ENCODE measurements at regions not wholly inside any gene's neighbourhood (a gene's known extent, or its start where the extent isn't known, plus 50 kb on each side); places are given as distances from the start of the nearest gene placed in this dataset.
"Not testable (repeated sequence)": the region's sequence is repeated elsewhere in the genome, so short reads cannot be mapped to it uniquely, and the experiment has no call there.

DNA sequence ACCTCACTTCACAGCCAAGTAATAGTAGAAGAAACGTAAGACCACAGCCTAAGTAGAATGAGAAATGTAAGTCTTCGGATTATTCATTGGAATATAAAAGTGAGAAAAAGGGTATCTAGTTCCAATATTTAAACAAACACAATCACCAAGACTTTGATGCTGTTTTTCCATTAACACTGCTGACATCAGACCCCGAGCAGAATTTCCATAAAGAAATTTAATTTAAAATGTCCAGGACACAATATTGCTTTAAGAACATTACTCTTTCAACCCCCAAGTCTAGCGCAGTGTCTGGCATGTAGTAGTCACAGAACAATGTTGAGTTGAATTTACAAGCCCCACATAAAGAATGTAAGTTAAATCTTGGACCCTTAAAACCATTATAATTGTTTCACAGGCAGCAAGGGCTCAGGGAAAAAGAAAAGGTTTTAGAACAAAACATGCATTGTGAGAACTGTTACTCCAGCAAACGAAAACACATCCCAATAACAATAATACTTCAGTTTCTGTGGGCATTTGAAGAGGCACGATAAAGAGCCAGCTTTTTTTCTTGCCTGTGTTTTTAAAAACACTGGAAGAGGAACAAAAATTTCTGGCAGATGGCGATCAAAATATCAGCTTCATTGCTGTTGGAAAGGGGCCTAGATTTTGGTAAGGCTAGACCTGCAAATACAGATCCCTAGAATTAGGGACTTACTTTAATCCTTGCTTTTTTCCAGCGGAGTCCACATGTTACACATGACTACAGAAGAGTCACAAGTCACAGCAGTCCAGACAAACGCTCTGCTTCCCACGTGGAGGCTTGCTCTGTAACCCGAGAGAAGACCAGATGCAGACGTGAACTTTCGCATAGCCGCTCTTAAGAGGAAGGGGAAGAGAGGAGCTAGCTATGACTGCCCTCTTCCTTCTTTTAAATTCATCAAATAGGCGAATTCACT, 77.9 kb upstream of the IGSF10 start:
- DNase-seq, result no peak
- Histone ChIP-seq H3K27me3 (no peaks in the 10 kb centered on the region), H3K36me3 (no peaks in the 10 kb centered on the region), H3K9me3 (no peaks in the 10 kb centered on the region), H3K4me1 (peaks cover 17% of the 10 kb centered on the region), H3K4me3 (ENCODE audit: low read depth, low read length) (no peak overlapping the region)
- TF ChIP-seq, protein P1, sequence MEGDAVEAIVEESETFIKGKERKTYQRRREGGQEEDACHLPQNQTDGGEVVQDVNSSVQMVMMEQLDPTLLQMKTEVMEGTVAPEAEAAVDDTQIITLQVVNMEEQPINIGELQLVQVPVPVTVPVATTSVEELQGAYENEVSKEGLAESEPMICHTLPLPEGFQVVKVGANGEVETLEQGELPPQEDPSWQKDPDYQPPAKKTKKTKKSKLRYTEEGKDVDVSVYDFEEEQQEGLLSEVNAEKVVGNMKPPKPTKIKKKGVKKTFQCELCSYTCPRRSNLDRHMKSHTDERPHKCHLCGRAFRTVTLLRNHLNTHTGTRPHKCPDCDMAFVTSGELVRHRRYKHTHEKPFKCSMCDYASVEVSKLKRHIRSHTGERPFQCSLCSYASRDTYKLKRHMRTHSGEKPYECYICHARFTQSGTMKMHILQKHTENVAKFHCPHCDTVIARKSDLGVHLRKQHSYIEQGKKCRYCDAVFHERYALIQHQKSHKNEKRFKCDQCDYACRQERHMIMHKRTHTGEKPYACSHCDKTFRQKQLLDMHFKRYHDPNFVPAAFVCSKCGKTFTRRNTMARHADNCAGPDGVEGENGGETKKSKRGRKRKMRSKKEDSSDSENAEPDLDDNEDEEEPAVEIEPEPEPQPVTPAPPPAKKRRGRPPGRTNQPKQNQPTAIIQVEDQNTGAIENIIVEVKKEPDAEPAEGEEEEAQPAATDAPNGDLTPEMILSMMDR (IDR thresholded peaks at IDR 0.05; ENCODE audit: low read depth, low read length), result no peak

DNA sequence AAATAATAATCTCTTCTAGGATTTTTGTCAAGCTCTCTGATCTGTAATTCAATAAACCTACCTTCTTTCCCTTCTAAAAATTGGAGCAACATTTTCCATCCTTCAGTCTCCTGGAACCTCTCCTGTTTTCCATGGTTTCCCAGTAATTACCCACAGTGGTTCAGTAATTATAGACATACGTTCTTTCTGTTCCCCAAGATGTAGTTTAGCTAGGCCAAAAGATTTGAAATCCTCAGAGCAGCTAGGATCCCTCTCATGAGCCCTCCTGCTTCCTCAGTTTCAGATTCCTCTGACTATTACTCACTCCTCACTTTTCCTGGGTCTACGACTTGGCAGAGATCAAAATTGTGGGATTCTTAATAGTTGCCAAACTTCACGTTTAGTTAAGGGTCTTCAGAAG, 76.9 kb upstream of the IGSF10 start:
- peaks cover 9% of the 10 kb centered on the region for H3K4me1 ChIP-seq
- H3K27me3 ChIP-seq, result no peaks in the 10 kb centered on the region
- no peak overlapping the region for H3K4me3 ChIP-seq (ENCODE audit: low read depth, low read length)
- H3K9me3 ChIP-seq, result no peaks in the 10 kb centered on the region
- DNase-seq, result no peak
- TF ChIP-seq, protein P1 (IDR thresholded peaks at IDR 0.05; ENCODE audit: low read depth, low read length), result no peak
- no peaks in the 10 kb centered on the region for H3K36me3 ChIP-seq

DNA sequence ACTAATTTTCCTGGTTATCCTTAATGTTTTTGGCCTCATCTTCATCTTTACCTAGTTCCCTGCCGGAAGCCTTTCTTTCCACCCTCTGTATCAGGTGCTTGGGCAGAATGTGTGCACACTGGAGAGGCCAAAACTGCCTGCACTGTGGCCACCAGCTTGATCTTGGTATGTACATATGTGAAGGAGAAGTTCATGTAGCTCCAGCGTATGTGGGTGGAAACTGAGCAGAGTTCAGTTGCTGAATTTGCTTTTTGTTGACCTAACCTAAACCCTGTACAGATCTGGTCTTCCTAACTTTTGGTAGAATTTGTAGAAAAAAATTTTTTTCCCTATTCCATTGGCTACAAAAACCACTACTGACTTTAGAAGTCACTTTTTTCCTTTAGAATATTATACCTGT, 65.9 kb upstream of the IGSF10 start:
- no peaks in the 10 kb centered on the region for H3K9me3 ChIP-seq
- DNase-seq, result no peak
- no peak overlapping the region for H3K4me3 ChIP-seq (ENCODE audit: low read depth, low read length)
- no peaks in the 10 kb centered on the region for H3K4me1 ChIP-seq
- no peaks in the 10 kb centered on the region for H3K27me3 ChIP-seq
- H3K36me3 ChIP-seq, result no peaks in the 10 kb centered on the region
- TF ChIP-seq, protein P1 (IDR thresholded peaks at IDR 0.05; ENCODE audit: low read depth, low read length), result no peak

DNA sequence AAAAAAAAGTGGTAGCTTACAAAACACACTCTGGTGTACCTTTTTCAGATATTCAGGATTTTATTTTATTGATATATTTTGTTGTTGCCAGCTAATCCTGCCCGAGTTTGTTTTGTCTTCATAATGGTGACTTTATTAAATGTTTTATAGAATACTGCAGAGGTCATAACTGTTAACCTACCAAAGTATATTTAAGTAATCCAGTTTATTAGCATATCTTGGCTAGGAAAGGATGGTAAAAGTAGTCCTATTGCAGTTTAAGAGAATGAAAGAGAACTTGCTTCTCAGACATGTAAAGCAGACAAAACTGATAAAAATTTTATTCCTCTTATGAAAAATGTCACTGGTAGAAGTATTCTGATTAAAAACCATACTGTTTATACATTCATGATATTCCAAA, 59.2 kb upstream of the IGSF10 start:
- Histone ChIP-seq H3K36me3 (no peaks in the 10 kb centered on the region), H3K9me3 (no peaks in the 10 kb centered on the region), H3K4me1 (no peaks in the 10 kb centered on the region), H3K4me3 (ENCODE audit: low read depth, low read length) (no peak overlapping the region), H3K27me3 (no peaks in the 10 kb centered on the region)
- no peak for DNase-seq
- TF ChIP-seq, protein P1 (IDR thresholded peaks at IDR 0.05; ENCODE audit: low read depth, low read length), result no peak

DNA sequence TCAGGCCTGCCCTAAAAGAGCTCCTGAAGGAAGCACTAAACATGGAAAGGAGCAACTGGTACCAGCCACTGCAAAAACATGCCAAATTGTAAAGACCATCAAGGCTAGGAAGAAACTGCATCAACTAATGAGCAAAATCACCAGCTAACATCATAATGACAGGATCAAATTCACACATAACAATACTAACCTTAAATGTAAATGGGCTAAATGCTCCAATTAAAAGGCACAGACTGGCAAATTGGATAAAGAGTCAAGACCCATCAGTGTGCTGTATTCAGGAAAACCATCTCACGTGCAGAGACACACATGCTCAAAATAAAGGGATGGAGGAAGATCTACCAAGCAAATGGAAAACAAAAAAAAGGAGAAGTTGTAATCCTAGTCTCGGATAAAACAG, 50.6 kb upstream of the IGSF10 start:
- H3K9me3 ChIP-seq; DNase-seq; H3K36me3 ChIP-seq; H3K27me3 ChIP-seq; H3K4me1 ChIP-seq; H3K4me3 ChIP-seq (ENCODE audit: low read depth, low read length): not testable (repeated sequence)

Measured in BE2C (cell line).